ENCODE measurements at regions not wholly inside any gene's neighbourhood (a gene's known extent, or its start where the extent isn't known, plus 50 kb on each side); places are given as distances from the start of the nearest gene placed in this dataset.
"Not testable (repeated sequence)": the region's sequence is repeated elsewhere in the genome, so short reads cannot be mapped to it uniquely, and the experiment has no call there.

DNA sequence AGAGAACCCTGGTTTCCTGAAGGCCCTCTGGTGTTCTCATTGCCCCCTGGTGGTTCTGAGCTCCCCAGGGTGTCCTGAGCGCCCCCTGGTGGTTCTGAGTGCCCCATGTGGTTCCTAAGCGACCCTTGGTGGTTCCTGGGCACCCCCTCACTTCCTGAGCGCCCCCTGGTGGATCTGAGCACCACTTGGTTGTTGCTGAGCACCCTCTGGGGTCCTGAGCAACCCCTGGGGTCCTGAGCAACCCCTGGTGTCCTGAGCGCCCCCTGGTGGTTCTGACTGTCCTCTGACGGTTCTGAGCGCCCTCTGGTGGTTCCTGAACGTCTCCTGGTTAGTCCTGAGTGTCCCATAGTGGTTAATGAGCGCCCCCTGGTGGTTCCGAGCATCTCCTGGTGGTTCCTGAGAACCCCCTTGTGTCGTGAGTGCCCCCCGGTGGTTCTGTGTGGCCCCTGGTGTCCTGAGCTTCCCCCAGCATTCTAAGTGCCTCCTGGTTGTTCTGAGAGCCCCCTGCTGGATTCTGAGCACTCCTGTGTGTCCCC is 568.3 kb downstream of the TMEM121 start:
- DNase-seq = no peak

DNA sequence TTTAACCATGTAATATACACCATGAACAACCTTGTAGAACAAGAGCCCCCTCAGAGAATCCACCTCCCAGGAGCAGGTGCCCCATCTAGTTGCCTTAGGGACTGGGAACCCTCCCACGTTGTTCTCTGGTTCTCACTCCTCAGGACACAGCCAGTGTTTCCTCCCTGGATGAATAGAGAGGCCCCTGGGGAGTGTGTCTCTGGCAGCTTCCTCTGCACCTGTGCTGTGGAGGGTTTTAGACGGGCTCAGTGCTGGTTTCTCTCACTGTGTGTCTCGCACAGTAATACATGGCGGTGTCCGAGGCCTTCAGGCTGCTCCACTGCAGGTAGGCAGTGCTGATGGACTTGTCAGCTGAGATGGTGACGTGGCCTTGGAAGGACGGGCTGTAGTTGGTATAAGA is 581.3 kb downstream of the TMEM121 start:
- no peak for DNase-seq

DNA sequence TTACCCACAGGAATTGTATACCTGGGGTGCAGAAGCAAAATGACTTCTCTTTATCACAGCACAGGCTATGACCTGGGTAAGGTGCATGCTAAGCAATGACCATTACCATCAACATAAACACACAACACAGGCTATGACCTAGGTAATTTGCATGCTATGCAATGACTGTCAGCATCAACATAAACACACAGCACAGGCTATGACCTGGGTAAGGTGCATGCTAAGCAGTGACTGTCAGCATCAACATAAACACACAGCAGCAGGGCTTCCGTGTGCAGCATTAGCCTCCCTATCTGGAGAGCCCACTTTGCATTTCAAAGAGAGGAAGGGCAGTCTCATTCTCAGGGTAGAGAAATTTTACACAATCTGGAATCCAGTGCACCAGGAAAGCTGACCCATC is 583.0 kb downstream of the TMEM121 start:
- DNase-seq = no peak

- no peak for DNase-seq
These were observed 589.0 kb downstream of the TMEM121 start for GRCh38 chr14:106115401-106115800.

- not testable (repeated sequence) for DNase-seq
These were observed 590.1 kb downstream of the TMEM121 start for GRCh38 chr14:106116339-106116930.

GRCh38 chr14:106120101-106120500 is 593.7 kb downstream of the TMEM121 start:
- no peak for DNase-seq

GRCh38 chr14:106129274-106129673 is 602.9 kb downstream of the TMEM121 start:
- no peak for DNase-seq

DNA sequence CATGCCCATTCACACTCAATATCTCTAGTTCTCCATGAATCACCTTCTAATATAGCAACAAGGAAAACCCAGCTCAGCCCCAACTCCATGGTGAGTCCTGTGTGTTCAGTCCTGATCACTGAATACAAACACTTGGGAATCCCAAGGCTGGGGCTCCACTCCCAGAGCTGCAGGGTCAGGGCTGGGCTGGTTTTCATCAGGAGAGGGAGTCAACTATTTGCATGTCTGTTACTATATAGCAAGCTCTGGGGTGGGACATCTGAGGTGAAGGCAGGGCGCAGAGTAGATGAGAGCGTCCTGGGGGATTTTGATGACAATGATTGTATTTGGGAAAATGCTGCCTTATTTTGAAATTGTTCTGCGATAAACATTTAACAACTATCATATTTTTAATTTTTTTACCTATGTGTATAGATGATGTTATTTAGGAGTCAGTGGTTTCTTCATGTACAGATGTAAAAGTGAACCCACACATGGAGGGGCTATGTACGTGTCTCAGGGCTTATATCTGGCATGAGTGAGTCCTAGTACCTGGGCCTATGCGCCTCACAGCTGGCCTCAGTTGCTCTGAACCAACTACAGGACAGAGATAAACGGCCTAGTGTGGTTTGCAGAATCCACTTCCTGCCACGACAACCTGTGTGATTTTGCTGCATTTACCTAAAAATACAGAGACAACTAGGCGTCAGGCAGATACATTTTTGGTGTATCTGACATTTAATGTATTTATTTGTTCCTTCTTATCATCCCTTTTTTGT is 603.7 kb downstream of the TMEM121 start:
- DNase-seq = not testable (repeated sequence)

DNA sequence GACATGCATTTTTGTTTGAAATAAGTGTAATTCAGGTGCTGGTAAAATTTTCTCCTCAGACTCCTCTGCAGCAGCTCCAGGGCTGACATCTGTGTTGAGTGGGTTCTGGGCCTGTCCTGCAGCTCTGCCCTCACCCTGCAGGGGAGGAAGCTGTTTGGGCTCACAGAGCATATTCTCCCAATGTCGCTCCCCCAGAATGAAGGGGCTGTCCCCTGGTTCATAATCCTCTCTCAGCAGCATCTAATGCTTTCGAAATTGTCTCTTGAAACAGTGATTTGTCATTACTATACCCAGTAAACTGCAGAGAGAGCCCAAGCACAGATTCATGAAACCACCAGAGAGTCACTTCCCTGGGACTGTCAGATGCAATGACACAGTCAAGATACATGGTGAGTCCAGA is 606.7 kb downstream of the TMEM121 start:
- not testable (repeated sequence) for DNase-seq

DNA sequence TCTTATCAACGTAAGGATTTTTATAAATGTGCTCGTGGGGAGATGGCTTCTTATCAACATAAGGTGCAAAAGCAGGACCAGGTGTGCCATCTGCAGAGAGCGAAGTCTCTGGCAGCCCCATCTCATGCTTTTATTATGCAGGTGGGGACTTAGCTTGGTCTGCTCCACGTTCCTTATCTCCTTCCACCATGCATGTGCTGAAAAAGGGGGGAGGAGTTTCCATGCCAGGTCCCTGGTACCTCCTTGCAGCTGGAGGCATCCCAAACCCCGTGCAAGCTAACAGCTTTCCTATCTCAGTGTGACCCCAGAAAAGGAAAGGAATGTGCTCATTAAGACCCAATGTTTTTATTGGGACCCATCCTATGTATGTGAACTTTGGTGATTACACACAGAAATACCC is 608.5 kb downstream of the TMEM121 start:
- no peak for DNase-seq

DNA sequence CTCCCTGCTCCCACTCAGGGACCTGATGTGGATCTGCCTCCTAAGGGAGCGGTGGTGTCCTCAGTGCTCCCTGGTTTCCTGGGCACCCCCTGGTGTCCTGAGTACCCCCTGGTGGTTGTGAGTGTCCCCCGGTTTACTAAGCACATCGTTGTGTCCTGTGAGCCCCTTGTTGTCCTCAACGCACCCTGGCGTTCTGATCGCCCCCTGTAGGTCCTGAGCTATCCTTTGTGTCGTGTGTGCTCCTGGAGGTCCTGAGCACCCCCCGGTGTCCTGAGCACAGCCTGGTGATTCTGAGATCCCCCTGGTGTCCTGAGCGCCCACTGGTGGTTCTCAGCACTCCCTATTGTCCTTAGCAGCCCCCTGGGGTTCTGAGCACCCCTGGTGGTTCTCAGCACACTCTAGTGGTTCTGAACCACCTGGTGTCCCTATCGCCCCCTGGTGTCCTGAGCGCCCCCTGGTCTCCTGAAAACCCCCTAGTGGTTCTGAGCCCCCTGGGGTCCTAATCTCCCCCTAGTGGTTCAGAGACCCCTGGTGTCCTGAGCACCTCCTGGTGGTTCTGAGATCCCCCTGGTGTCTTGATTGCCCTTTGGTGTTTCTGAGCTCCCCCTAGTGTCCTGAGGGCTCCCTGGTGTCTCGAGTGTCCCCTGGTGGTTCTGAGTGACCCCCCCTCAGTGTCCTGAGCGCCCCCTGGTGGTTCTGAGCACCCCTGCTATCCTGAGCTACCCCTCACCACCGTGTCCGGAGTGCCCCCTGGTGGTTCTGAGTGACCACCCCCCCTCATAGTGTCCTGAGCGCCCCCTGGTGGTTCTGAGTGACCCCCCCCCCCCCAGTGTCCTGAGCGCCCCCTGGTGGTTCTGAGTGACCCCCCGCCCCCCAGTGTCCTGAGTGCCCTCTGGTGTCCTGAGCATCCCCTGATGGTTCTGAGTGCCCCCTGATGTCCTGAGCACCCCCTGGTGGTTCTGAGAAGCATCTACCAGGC is 615.1 kb downstream of the TMEM121 start:
- DNase-seq = no peak

DNA sequence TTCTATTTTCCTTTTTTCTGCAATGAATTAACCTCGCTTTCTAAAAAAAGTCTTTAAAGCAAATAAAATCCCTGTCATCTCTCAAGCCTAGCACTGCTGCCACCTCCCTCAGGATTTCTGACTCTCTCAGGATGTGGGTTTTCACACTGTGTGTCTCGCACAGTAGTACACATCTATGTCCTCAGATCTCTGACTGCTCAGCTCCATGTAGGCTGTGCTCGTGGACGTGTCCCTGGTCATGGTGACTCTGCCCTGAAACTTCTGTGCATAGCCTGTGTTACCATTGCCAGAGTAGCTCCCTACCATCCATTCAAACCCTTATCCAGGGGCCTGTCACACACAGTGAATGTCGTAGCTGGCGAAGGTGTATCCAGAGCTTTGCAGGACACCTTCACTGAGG is 619.3 kb downstream of the TMEM121 start:
- not testable (repeated sequence) for DNase-seq

GRCh38 chr14:106153362-106153955 is 627.1 kb downstream of the TMEM121 start:
- DNase-seq = not testable (repeated sequence)

DNA sequence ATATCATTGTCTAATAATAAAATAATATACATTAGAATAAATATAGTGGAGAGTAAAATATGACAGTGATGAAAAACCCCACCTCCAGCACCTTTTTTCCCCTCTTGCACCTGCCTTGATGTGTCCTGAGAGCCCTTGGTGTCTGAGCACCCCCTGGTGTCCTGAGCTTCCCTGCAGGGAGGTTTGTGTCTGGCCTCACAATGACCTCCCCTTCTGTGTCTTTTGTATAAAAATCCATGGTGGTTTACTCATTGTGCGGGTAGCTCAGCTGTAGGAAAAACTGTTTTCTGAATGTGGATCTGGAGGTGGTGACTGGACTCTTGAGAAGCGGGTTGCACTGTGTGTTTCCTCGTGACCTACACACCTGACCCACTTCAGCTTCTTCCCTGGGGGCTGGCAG is 636.9 kb downstream of the TMEM121 start:
- no peak for DNase-seq

- DNase-seq = not testable (repeated sequence)
These were observed 637.4 kb downstream of the TMEM121 start for GRCh38 chr14:106163812-106164211.

GRCh38 chr14:106166232-106166631 is 639.8 kb downstream of the TMEM121 start:
- no peak for DNase-seq

DNA sequence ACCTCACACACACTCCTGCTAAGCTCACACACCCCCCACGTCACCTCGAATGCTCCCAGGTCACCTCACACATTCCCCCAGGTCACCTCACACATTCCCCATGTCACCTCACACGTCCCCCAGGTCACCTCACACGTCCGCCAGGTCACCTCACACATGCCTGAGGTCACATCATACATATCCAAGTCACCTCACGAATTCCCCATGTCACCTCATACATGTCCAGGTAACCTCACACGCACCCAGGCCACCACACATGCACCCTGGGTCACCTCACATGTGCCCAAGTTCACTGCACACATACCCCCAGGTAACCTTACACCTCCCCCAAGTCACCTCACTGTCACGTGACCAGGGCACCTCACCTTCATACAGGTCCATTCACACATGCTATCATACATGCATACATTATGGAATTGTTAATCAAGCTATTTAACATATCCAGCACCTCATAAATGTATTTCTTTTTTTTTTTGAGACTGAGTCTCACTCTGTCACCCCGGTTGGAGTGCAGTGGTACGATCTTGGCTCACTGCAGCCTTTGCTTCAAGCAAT is 640.3 kb downstream of the TMEM121 start:
- DNase-seq = no peak

DNA sequence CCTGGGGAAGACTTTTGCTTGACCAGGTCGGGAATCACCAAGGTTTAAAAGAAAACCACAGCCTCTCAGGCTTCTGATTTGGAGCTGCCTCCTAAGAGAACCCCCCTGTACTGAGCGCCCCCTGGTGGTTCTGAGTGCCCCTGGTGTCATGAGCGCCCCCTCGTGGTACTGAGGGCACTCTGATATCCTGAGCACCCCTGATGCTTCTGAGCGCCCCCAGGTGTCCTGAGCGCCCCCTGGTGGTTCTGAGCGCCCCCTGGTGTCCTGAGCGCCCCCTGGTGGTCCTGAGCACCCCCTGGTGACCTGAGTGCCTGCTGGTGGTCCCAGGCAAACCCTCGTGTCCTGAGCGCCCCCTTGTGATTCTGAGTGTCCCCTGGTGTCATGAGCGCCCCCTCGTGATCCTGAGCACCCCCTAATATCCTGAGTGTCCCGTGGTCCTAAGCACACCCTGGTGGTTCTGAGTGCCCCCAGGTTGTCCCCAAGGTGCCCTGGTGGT is 643.8 kb downstream of the TMEM121 start:
- DNase-seq = not testable (repeated sequence)

GRCh38 chr14:106174206-106174605 is 647.8 kb downstream of the TMEM121 start:
- no peak for DNase-seq

DNA sequence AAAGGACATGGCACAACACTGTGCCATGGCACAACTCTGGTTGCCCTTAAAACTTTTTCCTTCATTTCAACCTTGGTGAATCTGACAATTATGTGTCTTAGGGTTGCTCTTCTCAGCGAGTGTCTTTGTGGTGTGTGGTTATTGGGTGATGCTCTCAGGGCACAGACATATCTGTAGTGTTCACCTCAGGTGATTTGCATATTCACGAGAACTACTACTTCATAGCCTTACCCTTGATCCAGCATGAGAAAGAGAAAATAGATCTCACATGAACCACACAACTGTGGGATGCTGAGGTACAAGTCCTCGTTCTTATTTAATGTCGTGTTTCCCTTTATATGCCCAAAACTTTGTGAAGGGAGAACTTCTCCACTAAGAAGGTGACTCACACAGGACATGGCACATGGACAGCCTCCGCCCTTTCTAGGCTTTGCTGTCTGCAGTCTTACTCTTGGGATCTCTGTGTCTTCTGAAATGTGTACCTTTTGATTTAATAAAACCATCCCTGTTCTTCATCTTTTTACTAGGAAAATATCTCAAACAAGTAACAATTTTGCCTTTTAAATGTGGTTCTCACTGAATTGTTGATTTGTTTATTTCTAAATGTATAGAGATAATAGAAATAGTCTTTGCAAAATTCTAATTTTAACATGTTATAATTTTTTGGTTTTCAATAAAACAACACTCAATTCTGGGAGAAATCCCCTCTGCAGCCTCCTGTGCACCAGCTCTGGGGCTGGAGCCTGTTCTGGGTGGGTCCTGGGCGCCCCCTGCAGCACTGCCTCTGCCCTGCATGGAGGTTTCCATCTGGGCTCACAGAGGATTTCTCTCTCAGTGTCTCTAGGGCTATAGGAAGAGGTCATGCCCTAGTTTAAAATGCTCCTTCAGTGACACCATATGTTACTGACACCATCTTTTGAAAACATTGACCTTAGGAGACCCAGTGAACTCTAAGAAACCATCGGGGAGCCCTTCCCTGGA is 651.2 kb downstream of the TMEM121 start:
- not testable (repeated sequence) for DNase-seq

DNA sequence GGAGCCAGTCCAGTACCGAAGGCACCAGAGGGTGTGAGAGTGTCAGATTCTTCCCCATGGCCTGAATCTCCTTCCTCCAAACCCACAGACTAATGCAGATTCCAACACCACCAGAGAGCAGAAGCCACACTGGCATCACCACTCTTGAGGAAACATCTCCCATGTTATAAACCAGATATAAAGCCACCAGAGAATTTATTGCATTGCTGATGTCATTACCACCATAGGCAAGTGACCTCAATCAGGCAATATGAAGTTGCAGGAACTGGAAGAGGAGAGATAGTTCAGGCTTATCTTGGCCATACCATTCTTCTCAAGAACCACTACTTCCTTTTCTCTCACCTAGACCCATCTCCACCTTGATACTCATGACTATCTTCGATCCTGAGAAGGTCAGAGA is 653.4 kb downstream of the TMEM121 start:
- no peak for DNase-seq

Measured in HCEC 1CT (cell line).